Endothelial cell of umbilical vein (primary cell): ENCODE measurements at regions not wholly inside any gene's neighbourhood (a gene's known extent, or its start where the extent isn't known, plus 50 kb on each side); places are given as distances from the start of the nearest gene placed in this dataset.

ENCODE experiments used
- BruUV-seq: library from RNA; stranded (reverse); fragments of 400-500 nt; replicated peaks from 2 replicates; lab custom pipeline; 2021; lab: Mats Ljungman, UMichigan
- CTCF ChIA-PET: fragments of 300-600, 350-600 bp; sonication (Branson Sonifier 250); formaldehyde crosslinking; loops from one replicate; lab custom pipeline; 2021; ENCODE audit warnings: antibody characterized with exemption, inconsistent platforms; lab: Charles Lee
- POLR2A ChIA-PET: fragments of 300-600, 350-600 bp; sonication (Branson Sonifier 250); formaldehyde crosslinking; loops from one replicate; lab custom pipeline; 2021; ENCODE audit warnings: antibody characterized with exemption, inconsistent platforms; lab: Charles Lee
- DNase-seq: peaks from one replicate; pipeline ENCODE4 v3.0.0-alpha.2; 2011; ENCODE audit warnings: low read depth, low spot score
- FAIRE-seq: peaks from 2 replicates; lab custom pipeline; 2011; peaks lifted over from hg19 to GRCh38; lab: Jason Lieb, UNC
- H2AFZ ChIP-seq: 2 replicates; pipeline ENCODE4 v1.6.0; 2012; ENCODE audit warnings: low read depth, low read length, control low read depth, inconsistent platforms
- H3K27ac ChIP-seq: 2 replicates; pipeline ENCODE4 v1.5.1; 2011; ENCODE audit warnings: low read depth, mild to moderate bottlenecking, control low read depth, low read length, moderate library complexity; ENCODE audit not compliant: insufficient read depth
- H3K27me3 ChIP-seq, 2 experiments: 2 replicates each; pipeline versions ENCODE4 v1.6.0 to v1.6.1; 2011; ENCODE audit warnings: low read length in 2 of 2, mixed read lengths in 1 of 2; ENCODE audit not compliant: control insufficient read depth in 2 of 2, insufficient read depth in 2 of 2
- H3K36me3 ChIP-seq, 2 experiments: 2 replicates in 1 of 2; 3 replicates in 1 of 2; pipeline ENCODE4 v1.5.1; 2011; ENCODE audit warnings: low read length in 2 of 2, mild to moderate bottlenecking in 1 of 2, moderate library complexity in 1 of 2; ENCODE audit not compliant: control insufficient read depth in 2 of 2, insufficient read depth in 2 of 2; ENCODE audit errors: extremely low read depth in 1 of 2
- H3K4me1 ChIP-seq: 3 replicates; pipeline ENCODE4 v1.5.1; 2011; ENCODE audit warnings: mild to moderate bottlenecking, low read length; ENCODE audit not compliant: control insufficient read depth, insufficient read depth; ENCODE audit errors: extremely low read depth
- H3K4me2 ChIP-seq: 2 replicates; pipeline ENCODE4 v1.6.1; 2011; ENCODE audit warnings: low read length, control low read depth, mixed read lengths; ENCODE audit not compliant: insufficient read depth
- H3K4me3 ChIP-seq, 3 experiments: fragments of 200-600 bp in 1 of 3; sonication (generic), shearing (Covaris generic) in 1 of 3; replicated peaks in 1 of 3; 2 replicates each; pipeline ENCODE4 v1.5.1; 2011 to 2016; ENCODE audit warnings: control low read depth in 3 of 3, low read length in 3 of 3, mild to moderate bottlenecking in 2 of 3, inconsistent platforms in 1 of 3, low read depth in 1 of 3, moderate library complexity in 1 of 3; ENCODE audit not compliant: insufficient read depth in 1 of 3
- H3K79me2 ChIP-seq: 2 replicates; pipeline ENCODE4 v1.6.0; 2012; ENCODE audit warnings: low read length, inconsistent platforms; ENCODE audit not compliant: control insufficient read depth, insufficient read depth
- H3K9ac ChIP-seq: replicated peaks from 2 replicates; pipeline ENCODE3; 2011; ENCODE audit warnings: low read length, control low read depth; ENCODE audit not compliant: insufficient read depth; ENCODE audit errors: extremely low read depth
- H3K9me1 ChIP-seq: replicated peaks from 3 replicates; pipeline ENCODE4 v1.6.0; 2011; ENCODE audit warnings: mild to moderate bottlenecking, low read length; ENCODE audit not compliant: control insufficient read depth, insufficient read depth; ENCODE audit errors: extremely low read depth
- H3K9me3 ChIP-seq: replicated peaks from 2 replicates; pipeline ENCODE4 v1.5.1; 2012; ENCODE audit warnings: low read length, inconsistent platforms; ENCODE audit not compliant: control insufficient read depth, insufficient read depth
- H4K20me1 ChIP-seq: replicated peaks from 2 replicates; pipeline ENCODE3; 2011; ENCODE audit warnings: mild to moderate bottlenecking, low read length; ENCODE audit not compliant: control insufficient read depth, insufficient read depth; ENCODE audit errors: extremely low read depth
- EZH2 ChIP-seq: IDR thresholded peaks from 2 replicates; pipeline ENCODE4 v1.6.1; 2012; ENCODE audit warnings: borderline replicate concordance, low read depth, mild to moderate bottlenecking, moderate library complexity, low read length, inconsistent platforms; ENCODE audit not compliant: severe bottlenecking
- FOS ChIP-seq: IDR thresholded peaks from 2 replicates; pipeline ENCODE4 v1.6.1; 2011; ENCODE audit warnings: mild to moderate bottlenecking, low read length, moderate library complexity, borderline replicate concordance; ENCODE audit not compliant: insufficient read depth
- GATA2 ChIP-seq: IDR thresholded peaks from 2 replicates; pipeline ENCODE4 v1.7.0; 2011; ENCODE audit warnings: low read depth, mild to moderate bottlenecking, moderate library complexity, mixed read lengths, low read length; ENCODE audit not compliant: insufficient read length, insufficient read depth
- JUN ChIP-seq: IDR thresholded peaks from 2 replicates; pipeline ENCODE4 v1.6.1; 2011; ENCODE audit warnings: borderline replicate concordance, low read depth; ENCODE audit not compliant: insufficient read length, insufficient read depth
- MYC ChIP-seq: IDR thresholded peaks from one replicate; pipeline ENCODE4 v1.6.1; 2011; ENCODE audit warnings: mild to moderate bottlenecking, low read depth, low read length
- POLR2A ChIP-seq: IDR thresholded peaks from 2 replicates; pipeline ENCODE4 v1.6.1; 2012; ENCODE audit warnings: low read depth, mild to moderate bottlenecking, control low read depth, low read length
- POLR2AphosphoS5 ChIP-seq: IDR thresholded peaks from 2 replicates; pipeline ENCODE4 v1.6.1; 2012; ENCODE audit warnings: low read depth, mild to moderate bottlenecking, control low read depth, low read length, moderate library complexity; ENCODE audit not compliant: insufficient read depth
- dilution Hi-C: fragments of 300-500 bp; cut with MboI; formaldehyde crosslinking; loops from one replicate; pipeline ENCODE4 v1.15.0; 2019; ENCODE audit warnings: low sequenced_read_pairs; ENCODE audit not compliant: extremely low pct_ligation_motif_present
- intact Hi-C: fragments of 100-400 bp; cut with micrococcal nuclease; formaldehyde crosslinking; loops from one replicate; pipeline ENCODE4 v1.10.0; 2022
- TF ChIP-seq, protein P1 (sequence below), 2 donors: IDR thresholded peaks; 1 replicate in 1 of 2; 2 replicates in 1 of 2; pipeline ENCODE4 v1.5.1; 2011; ENCODE audit warnings: low read length in 2 of 2, mild to moderate bottlenecking in 2 of 2, moderate library complexity in 2 of 2, control low read depth in 1 of 2, inconsistent platforms in 1 of 2, low read depth in 1 of 2; ENCODE audit not compliant: insufficient read depth in 1 of 2; ENCODE audit errors: extremely low read depth in 1 of 2
- TF ChIP-seq, protein P2 (sequence below): IDR thresholded peaks from 2 replicates; pipeline ENCODE4 v1.6.1; 2011; ENCODE audit not compliant: insufficient read depth, insufficient read length

DNA sequence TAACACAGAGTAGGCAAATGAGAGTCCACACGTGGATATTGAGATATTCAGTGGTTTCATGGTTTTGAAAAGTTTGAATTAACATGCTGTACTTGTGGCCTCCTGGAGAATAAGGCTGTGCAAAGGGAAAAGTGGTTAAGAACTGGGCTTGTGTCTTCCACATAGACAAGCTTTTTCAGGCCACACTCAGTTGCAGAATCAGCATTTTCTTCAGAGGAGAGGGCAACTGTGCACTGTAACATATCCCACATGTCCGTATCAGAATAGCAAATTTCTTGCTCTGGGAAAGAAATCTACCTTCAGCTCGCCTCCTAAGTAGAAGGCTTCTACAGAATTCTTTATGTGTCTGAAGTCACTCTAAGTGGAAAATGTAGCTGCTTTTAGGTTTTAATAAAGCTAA is 84.9 kb downstream of the ZC3H11B start:
- dilution Hi-C loops: no loop called here
- POLR2A ChIA-PET: no interaction called here
- CTCF ChIA-PET: no interaction called here
- Histone ChIP-seq H3K4me2 (no peak overlapping the region), H3K9me1 (no peaks in the 10 kb centered on the region), H3K27ac (no peak overlapping the region), H3K4me1 (no peaks in the 10 kb centered on the region), H3K79me2 (no peaks in the 10 kb centered on the region), H3K9me3 (no peaks in the 10 kb centered on the region), H4K20me1 (no peaks in the 10 kb centered on the region), H3K36me3 (no peaks in the 10 kb centered on the region), H3K4me3 (no peak overlapping the region), H3K9ac (no peak overlapping the region), H2AFZ (no peak overlapping the region), H3K27me3 (no peaks in the 10 kb centered on the region)
- no peak for DNase-seq
- no peak for FAIRE-seq
- intact Hi-C loops: no loop called here
- TF ChIP-seq EZH2 (no peak), MYC (no peak), POLR2AphosphoS5 (no peak), FOS (no peak), POLR2A (no peak), JUN (no peak), GATA2 (no peak)
- TF ChIP-seq, protein P1, sequence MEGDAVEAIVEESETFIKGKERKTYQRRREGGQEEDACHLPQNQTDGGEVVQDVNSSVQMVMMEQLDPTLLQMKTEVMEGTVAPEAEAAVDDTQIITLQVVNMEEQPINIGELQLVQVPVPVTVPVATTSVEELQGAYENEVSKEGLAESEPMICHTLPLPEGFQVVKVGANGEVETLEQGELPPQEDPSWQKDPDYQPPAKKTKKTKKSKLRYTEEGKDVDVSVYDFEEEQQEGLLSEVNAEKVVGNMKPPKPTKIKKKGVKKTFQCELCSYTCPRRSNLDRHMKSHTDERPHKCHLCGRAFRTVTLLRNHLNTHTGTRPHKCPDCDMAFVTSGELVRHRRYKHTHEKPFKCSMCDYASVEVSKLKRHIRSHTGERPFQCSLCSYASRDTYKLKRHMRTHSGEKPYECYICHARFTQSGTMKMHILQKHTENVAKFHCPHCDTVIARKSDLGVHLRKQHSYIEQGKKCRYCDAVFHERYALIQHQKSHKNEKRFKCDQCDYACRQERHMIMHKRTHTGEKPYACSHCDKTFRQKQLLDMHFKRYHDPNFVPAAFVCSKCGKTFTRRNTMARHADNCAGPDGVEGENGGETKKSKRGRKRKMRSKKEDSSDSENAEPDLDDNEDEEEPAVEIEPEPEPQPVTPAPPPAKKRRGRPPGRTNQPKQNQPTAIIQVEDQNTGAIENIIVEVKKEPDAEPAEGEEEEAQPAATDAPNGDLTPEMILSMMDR (IDR thresholded peaks at IDR 0.05; ENCODE audit: extremely low read depth in 1 of 2, insufficient read depth in 1 of 2, low read depth in 1 of 2, low read length in 2 of 2): no peak
- TF ChIP-seq, protein P2, sequence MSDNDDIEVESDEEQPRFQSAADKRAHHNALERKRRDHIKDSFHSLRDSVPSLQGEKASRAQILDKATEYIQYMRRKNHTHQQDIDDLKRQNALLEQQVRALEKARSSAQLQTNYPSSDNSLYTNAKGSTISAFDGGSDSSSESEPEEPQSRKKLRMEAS: no peak
- BruUV-seq: no TSS peak
